Body of pancreas (tissue), 4 donors: ENCODE measurements at regions not wholly inside any gene's neighbourhood (a gene's known extent, or its start where the extent isn't known, plus 50 kb on each side); places are given as distances from the start of the nearest gene placed in this dataset.

Experiments used
- ATAC-seq: fragments of 150-250 bp; one replicate; pipeline ENCODE4 v1.9.1; 2016
- DNase-seq, 4 donors: peaks; one replicate each; pipeline ENCODE4 v3.0.0-alpha.2; 2019
- H3K27ac ChIP-seq, 4 donors: fragments of 200-600 bp; sonication (generic); 1 replicate in 3 of 4; 2 replicates in 1 of 4; pipeline versions ENCODE4 v1.5.1 to v1.6.1; 2016 to 2019; ENCODE audit warnings: mild to moderate bottlenecking in 1 of 4, mixed read lengths in 1 of 4, moderate library complexity in 1 of 4
- H3K27me3 ChIP-seq, 2 donors: fragments of 200-600 bp; sonication (generic); one replicate each; pipeline ENCODE4 v1.6.0; 2016; ENCODE audit warnings: mild to moderate bottlenecking in 1 of 2
- H3K36me3 ChIP-seq, 2 donors: fragments of 200-600 bp; sonication (generic); replicated peaks in 1 of 2; 2 replicates each; pipeline ENCODE4 v1.5.1; 2016; ENCODE audit warnings: low read depth in 2 of 2; ENCODE audit not compliant: insufficient read depth in 1 of 2
- H3K4me1 ChIP-seq: fragments of 200-600 bp; sonication (generic); one replicate; pipeline ENCODE4 v1.6.0; 2016
- H3K4me3 ChIP-seq, 2 donors: fragments of 200-600 bp; sonication (generic); 1 replicate in 1 of 2; 2 replicates in 1 of 2; pipeline ENCODE4 v1.5.1; 2016 to 2019
- H3K9me3 ChIP-seq, 3 donors: fragments of 200-600 bp; sonication (generic); 1 replicate in 2 of 3; 2 replicates in 1 of 3; pipeline ENCODE4 v1.5.1; 2016
- POLR2A ChIP-seq, 3 donors: fragments of 450-650 bp; IDR thresholded peaks; one replicate each; pipeline ENCODE4 v1.6.1; 2016; ENCODE audit warnings: antibody characterized with exemption in 3 of 3, mild to moderate bottlenecking in 2 of 3
- WGBS, 2 donors: methylation state at CpG; one replicate each; pipeline ENCODE4 v1.1.5; 2017; 5-methylcytosine and 5-hydroxymethylcytosine counted together
- intact Hi-C: fragments of 100-400 bp; cut with DNase I; formaldehyde crosslinking; loops from one replicate; pipeline ENCODE4 v1.15.1; 2023
- TF ChIP-seq, protein P1 (sequence below), 7 experiments: fragments of 450-650 bp in 4 of 7; fragments of 200-600 bp in 3 of 7; sonication (generic) in 3 of 7; IDR thresholded peaks; one replicate each; pipeline ENCODE4 v1.5.1; 2016 to 2019; ENCODE audit warnings: antibody characterized with exemption in 7 of 7

DNA sequence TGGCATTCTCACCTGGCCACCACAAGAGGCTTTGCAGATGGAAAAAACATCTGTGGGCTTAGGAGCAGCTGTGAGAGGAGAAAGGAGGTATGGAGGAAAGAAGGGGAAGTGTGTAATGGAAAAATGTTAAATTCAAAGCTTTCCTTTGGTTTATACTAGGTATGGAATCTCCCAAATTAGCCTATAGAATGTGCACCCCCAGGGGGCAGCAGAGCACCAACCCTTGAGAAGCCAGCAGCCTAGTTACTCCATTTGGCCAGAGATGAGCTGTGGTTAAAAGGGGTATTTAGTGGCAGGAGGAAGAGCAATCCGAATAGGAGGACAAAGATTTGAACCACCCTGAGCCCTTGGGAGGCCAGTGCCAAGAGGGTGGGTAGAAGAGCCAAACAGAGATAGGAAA lies 97.5 kb upstream of the CTTNBP2NL start:
- intact Hi-C loops = no loop called here
- Histone ChIP-seq H3K4me3 (no peak overlapping the region), H3K27ac (no peak overlapping the region), H3K27me3 (no peaks in the 10 kb centered on the region), H3K4me1 (no peaks in the 10 kb centered on the region), H3K36me3 (no peaks in the 10 kb centered on the region), H3K9me3 (no peaks in the 10 kb centered on the region)
- 13 to 29% methylated on average over 1 of the region's 1 CpG for WGBS, 2 donors
- no peak for ATAC-seq
- peak in 3 of 4 donors; percentile 36 to 57 (median 56) for DNase-seq
- TF ChIP-seq POLR2A (IDR thresholded peaks at IDR 0.05) = no peak
- TF ChIP-seq, protein P1, sequence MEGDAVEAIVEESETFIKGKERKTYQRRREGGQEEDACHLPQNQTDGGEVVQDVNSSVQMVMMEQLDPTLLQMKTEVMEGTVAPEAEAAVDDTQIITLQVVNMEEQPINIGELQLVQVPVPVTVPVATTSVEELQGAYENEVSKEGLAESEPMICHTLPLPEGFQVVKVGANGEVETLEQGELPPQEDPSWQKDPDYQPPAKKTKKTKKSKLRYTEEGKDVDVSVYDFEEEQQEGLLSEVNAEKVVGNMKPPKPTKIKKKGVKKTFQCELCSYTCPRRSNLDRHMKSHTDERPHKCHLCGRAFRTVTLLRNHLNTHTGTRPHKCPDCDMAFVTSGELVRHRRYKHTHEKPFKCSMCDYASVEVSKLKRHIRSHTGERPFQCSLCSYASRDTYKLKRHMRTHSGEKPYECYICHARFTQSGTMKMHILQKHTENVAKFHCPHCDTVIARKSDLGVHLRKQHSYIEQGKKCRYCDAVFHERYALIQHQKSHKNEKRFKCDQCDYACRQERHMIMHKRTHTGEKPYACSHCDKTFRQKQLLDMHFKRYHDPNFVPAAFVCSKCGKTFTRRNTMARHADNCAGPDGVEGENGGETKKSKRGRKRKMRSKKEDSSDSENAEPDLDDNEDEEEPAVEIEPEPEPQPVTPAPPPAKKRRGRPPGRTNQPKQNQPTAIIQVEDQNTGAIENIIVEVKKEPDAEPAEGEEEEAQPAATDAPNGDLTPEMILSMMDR (IDR thresholded peaks at IDR 0.05) = peak in 5 of 7 experiments; percentile 17 to 48 (median 34)

DNA sequence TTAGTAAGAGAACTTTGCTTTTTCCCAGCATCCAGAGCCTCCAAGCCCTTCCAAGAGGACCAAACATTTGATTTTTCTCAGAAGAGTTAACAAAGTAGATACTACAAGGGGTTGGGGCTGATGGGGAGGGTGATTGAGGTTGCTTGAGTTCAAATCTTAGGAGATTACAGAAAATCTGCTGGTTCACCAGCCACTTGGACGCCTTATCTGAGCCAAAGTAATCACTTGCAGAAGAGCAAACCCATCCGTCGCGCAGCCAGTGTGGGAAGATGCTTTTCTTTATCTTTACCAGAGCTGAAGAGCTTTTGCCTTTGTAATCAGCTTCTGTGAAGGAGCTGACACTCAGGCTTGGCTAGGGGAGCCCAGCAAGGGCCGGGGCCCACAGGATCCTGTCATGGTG lies 91.9 kb upstream of the CTTNBP2NL start:
- ATAC-seq (no peak), DNase-seq (no peak)
- intact Hi-C loops = no loop called here
- Histone ChIP-seq H3K9me3 (no peaks in the 10 kb centered on the region), H3K27ac (no peak overlapping the region), H3K36me3 (no peaks in the 10 kb centered on the region), H3K4me3 (no peak overlapping the region), H3K27me3 (no peaks in the 10 kb centered on the region), H3K4me1 (no peaks in the 10 kb centered on the region)
- 76 to 82% methylated on average over 5 of the region's 5 CpGs for WGBS, 2 donors
- TF ChIP-seq, protein P1 (IDR thresholded peaks at IDR 0.05) = no peak
- TF ChIP-seq POLR2A (IDR thresholded peaks at IDR 0.05) = no peak

GRCh38 chr1:112304612-112305011 lies 91.4 kb upstream of the CTTNBP2NL start:
- ATAC-seq (no peak), DNase-seq (no peak)
- Histone ChIP-seq H3K4me1 (no peaks in the 10 kb centered on the region), H3K27me3 (no peaks in the 10 kb centered on the region), H3K36me3 (no peaks in the 10 kb centered on the region), H3K27ac (no peak overlapping the region), H3K9me3 (no peaks in the 10 kb centered on the region), H3K4me3 (no peak overlapping the region)
- no peak for TF ChIP-seq POLR2A (IDR thresholded peaks at IDR 0.05)
- TF ChIP-seq, protein P1 (IDR thresholded peaks at IDR 0.05) = no peak
- intact Hi-C loops = no loop called here
- WGBS, 2 donors = 78 to 80% methylated on average over 3 of the region's 3 CpGs

GRCh38 chr1:112307930-112308591 lies 88.0 kb upstream of the CTTNBP2NL start:
- Histone ChIP-seq H3K27me3 (no peaks in the 10 kb centered on the region), H3K27ac (no peak overlapping the region), H3K36me3 (no peaks in the 10 kb centered on the region), H3K9me3 (no peaks in the 10 kb centered on the region), H3K4me1 (no peaks in the 10 kb centered on the region), H3K4me3 (no peak overlapping the region)
- ATAC-seq (no peak), DNase-seq (no peak)
- 80 to 96% methylated on average over 3 of the region's 3 CpGs for WGBS, 2 donors
- intact Hi-C loops = no loop called here
- no peak for TF ChIP-seq POLR2A (IDR thresholded peaks at IDR 0.05)
- TF ChIP-seq, protein P1 (IDR thresholded peaks at IDR 0.05) = no peak

- H3K4me1 ChIP-seq = no peaks in the 10 kb centered on the region
- TF ChIP-seq, protein P1 (IDR thresholded peaks at IDR 0.05) = no peak
- no peak for TF ChIP-seq POLR2A (IDR thresholded peaks at IDR 0.05)
- 83 to 84% methylated on average over 5 of the region's 5 CpGs for WGBS, 2 donors
- intact Hi-C loops = no loop called here
- H3K4me3 ChIP-seq = no peak overlapping the region
- DNase-seq (no peak), ATAC-seq (no peak)
- no peak overlapping the region for H3K27ac ChIP-seq
- H3K27me3 ChIP-seq = no peaks in the 10 kb centered on the region
- H3K36me3 ChIP-seq = no peaks in the 10 kb centered on the region
- no peaks in the 10 kb centered on the region for H3K9me3 ChIP-seq
These were observed 87.3 kb upstream of the CTTNBP2NL start for GRCh38 chr1:112308716-112309115.
